MM.1S (cell line): ENCODE measurements at regions not wholly inside any gene's neighbourhood (a gene's known extent, or its start where the extent isn't known, plus 50 kb on each side); places are given as distances from the start of the nearest gene placed in this dataset.

ENCODE experiments used
- CTCF ChIP-seq: fragments of 300-600 bp; sonication (generic); IDR thresholded peaks from 2 replicates; pipeline ENCODE4 v1.5.1; 2016; ENCODE audit warnings: antibody characterized with exemption, low read length, mixed read lengths
- EZH2 ChIP-seq: fragments of 300-600 bp; sonication (generic); optimal IDR thresholded peaks from 2 replicates; pipeline ENCODE3; 2017; ENCODE audit warnings: low read depth, mild to moderate bottlenecking, antibody characterized with exemption, low read length, mixed read lengths
- EZH2phosphoT487 ChIP-seq: fragments of 300-600 bp; sonication (generic); IDR thresholded peaks from 2 replicates; pipeline ENCODE4 v1.6.1; 2018; ENCODE audit warnings: antibody characterized with exemption, low read length

GRCh38 chr13:31048521-31048920 is 113.2 kb downstream of the HSPH1 start:
- no peak for TF ChIP-seq CTCF
- TF ChIP-seq EZH2: no peak
- no peak for TF ChIP-seq EZH2phosphoT487
